A673 (cell line): ENCODE measurements at regions not wholly inside any gene's neighbourhood (a gene's known extent, or its start where the extent isn't known, plus 50 kb on each side); places are given as distances from the start of the nearest gene placed in this dataset.

ENCODE experiments used
- CTCF ChIP-seq: fragments of 300-800, 200-600 bp; sonication (generic); conservative IDR thresholded peaks from 2 replicates; pipeline ENCODE4 v1.5.1; 2017; ENCODE audit warnings: low read depth, mild to moderate bottlenecking, antibody characterized with exemption, low read length, moderate library complexity, mixed read lengths
- EZH2 ChIP-seq: fragments of 200-600 bp; sonication (generic); IDR thresholded peaks from 2 replicates; pipeline ENCODE4 v1.6.1; 2017; ENCODE audit warnings: borderline replicate concordance, low read depth, mild to moderate bottlenecking, mixed read lengths, antibody characterized with exemption, low read length; ENCODE audit not compliant: poor library complexity, severe bottlenecking

GRCh38 chr22:49648053-49648452, 179.6 kb downstream of the BRD1 start:
- TF ChIP-seq CTCF (no peak), EZH2 (no peak)
